Stomach (tissue), 4 donors: ENCODE measurements at regions not wholly inside any gene's neighbourhood (a gene's known extent, or its start where the extent isn't known, plus 50 kb on each side); places are given as distances from the start of the nearest gene placed in this dataset.

Source experiments
- EP300 ChIP-seq: sonication (generic); formaldehyde crosslinking; IDR thresholded peaks from one replicate; pipeline ENCODE4 v1.6.1; 2017; ENCODE audit warnings: antibody characterized with exemption
- POLR2A ChIP-seq, 4 donors: fragments of 450-650 bp; IDR thresholded peaks; one replicate each; pipeline ENCODE4 v1.6.1; 2016; ENCODE audit warnings: antibody characterized with exemption in 4 of 4, control low read depth in 2 of 4, mild to moderate bottlenecking in 1 of 4, moderate library complexity in 1 of 4
- TF ChIP-seq, protein P1 (sequence below), 7 experiments: fragments of 450-650 bp in 4 of 7; fragments of 200-600 bp in 3 of 7; sonication (generic) in 3 of 7; IDR thresholded peaks; one replicate each; pipeline ENCODE4 v1.5.1; 2016 to 2019; ENCODE audit warnings: antibody characterized with exemption in 7 of 7, control low read depth in 2 of 7, mild to moderate bottlenecking in 1 of 7

DNA sequence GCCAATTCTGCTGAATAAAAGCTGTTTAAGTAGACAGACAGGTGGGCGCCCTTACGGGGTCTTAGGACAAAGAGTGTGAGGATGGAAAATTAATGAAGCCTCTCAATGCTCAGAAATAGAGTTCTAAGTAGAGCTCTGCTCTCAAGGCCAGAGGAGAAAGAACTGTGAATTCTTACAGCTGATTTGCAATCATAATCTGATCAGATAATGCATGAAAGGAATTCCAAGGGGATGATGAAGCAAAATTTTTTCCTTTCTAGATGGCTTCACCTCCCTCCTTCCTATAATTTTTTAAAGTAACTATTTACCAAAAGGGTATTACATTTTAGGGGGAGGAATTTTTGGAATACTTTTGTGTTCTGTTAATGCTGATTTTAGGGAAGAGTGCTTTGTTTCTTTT lies 308.1 kb upstream of the HS3ST5 start:
- TF ChIP-seq, protein P1, sequence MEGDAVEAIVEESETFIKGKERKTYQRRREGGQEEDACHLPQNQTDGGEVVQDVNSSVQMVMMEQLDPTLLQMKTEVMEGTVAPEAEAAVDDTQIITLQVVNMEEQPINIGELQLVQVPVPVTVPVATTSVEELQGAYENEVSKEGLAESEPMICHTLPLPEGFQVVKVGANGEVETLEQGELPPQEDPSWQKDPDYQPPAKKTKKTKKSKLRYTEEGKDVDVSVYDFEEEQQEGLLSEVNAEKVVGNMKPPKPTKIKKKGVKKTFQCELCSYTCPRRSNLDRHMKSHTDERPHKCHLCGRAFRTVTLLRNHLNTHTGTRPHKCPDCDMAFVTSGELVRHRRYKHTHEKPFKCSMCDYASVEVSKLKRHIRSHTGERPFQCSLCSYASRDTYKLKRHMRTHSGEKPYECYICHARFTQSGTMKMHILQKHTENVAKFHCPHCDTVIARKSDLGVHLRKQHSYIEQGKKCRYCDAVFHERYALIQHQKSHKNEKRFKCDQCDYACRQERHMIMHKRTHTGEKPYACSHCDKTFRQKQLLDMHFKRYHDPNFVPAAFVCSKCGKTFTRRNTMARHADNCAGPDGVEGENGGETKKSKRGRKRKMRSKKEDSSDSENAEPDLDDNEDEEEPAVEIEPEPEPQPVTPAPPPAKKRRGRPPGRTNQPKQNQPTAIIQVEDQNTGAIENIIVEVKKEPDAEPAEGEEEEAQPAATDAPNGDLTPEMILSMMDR (IDR thresholded peaks at IDR 0.05): no peak
- TF ChIP-seq POLR2A (IDR thresholded peaks at IDR 0.05) (no peak), EP300 (no peak)
